ENCODE measurements at regions not wholly inside any gene's neighbourhood (a gene's known extent, or its start where the extent isn't known, plus 50 kb on each side); places are given as distances from the start of the nearest gene placed in this dataset.

DNA sequence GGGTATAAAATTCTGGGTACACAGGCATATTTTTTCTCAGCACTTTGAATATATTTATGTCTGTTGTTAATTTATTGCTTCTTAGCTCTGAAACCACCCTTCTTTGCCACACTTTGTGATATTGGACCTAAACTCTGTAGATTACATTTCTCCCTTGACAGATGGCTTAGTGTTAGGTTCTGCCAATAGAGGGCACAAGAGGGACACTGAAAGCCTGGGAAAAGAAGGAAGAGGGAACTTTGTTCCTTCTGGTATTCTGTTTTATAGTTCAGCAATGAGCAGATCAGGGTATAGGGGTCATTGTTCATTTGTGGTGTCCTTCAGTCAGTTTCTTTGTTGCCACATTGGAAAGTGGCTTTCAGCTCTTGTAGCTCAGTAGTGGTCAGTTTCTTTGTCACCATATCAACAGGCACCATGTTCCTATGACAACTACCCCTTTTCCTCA lies 423.5 kb upstream of the PROX1 start:
- in situ Hi-C loops (cut with MboI; ENCODE audit: low pct_unique_long_range_greater_than_20kb, low sequenced_read_pairs, unreplicated experiment) = no loop called here
- TF ChIP-seq, protein P1, sequence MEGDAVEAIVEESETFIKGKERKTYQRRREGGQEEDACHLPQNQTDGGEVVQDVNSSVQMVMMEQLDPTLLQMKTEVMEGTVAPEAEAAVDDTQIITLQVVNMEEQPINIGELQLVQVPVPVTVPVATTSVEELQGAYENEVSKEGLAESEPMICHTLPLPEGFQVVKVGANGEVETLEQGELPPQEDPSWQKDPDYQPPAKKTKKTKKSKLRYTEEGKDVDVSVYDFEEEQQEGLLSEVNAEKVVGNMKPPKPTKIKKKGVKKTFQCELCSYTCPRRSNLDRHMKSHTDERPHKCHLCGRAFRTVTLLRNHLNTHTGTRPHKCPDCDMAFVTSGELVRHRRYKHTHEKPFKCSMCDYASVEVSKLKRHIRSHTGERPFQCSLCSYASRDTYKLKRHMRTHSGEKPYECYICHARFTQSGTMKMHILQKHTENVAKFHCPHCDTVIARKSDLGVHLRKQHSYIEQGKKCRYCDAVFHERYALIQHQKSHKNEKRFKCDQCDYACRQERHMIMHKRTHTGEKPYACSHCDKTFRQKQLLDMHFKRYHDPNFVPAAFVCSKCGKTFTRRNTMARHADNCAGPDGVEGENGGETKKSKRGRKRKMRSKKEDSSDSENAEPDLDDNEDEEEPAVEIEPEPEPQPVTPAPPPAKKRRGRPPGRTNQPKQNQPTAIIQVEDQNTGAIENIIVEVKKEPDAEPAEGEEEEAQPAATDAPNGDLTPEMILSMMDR (IDR thresholded peaks at IDR 0.05; ENCODE audit: extremely low read depth, insufficient read depth, missing control alignments) = peak; percentile 38
- DNase-seq (ENCODE audit: low spot score) = no peak

DNA sequence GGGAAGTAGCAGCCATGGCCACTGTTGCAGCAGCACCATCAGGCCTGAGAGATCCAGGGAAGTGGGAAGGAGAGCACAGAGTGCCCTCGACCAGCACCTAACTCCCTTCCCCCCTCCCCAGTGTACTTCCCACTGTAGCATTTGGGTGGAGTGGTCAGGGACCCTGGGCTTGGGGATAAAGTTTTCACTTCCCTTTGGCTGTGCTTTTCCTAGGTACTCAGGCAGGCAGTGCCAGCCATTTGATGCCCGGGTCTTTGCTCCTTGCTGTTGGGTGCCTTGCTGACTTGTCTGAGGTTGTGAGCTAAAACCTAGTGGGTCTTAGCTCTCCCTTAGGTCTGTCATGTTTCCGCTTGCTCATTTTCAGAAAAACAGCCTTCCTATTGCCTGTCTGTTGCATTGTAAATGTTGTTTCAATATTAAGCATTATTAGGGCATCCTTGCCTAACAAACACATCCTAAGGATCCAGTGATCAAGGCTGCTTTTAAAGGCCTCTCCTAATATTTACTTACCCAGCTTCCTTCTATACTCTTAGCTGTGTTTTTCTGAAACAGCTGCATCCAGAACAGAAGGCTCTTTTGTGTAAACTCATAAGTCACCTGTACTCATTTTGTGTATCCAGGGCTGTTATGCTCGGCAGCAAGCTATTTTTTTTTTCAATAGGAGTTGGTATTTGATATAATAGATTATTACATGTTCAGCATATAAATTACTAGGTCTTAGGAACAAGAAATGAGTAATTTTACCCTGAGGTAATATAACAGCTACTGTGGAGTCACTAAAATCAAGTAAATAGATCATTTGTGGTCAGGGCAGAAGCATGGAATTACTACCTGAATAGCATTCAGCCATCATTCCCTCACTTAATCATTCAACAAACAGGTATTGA lies 418.6 kb upstream of the PROX1 start:
- TF ChIP-seq, protein P1 (IDR thresholded peaks at IDR 0.05; ENCODE audit: extremely low read depth, insufficient read depth, missing control alignments) = no peak
- in situ Hi-C loops (cut with MboI; ENCODE audit: low pct_unique_long_range_greater_than_20kb, low sequenced_read_pairs, unreplicated experiment) = no loop called here
- DNase-seq (ENCODE audit: low spot score) = no peak

DNA sequence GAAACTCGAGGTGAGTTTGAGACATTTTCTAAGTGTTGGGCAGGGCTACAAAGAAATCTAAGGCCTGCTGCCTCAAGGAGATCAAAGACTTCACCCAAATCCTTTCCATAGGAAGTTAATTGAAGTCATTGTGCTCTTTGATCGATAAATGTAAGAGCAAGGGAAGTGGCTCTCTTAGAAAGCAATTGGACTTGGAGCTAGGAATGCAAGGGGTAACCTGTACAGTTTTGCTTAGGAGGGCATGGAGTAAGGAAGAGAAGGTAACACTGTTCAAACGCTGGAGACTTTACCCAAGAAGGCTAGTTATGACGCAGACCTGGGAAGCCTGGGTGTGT lies 418.0 kb upstream of the PROX1 start:
- in situ Hi-C loops (cut with MboI; ENCODE audit: low pct_unique_long_range_greater_than_20kb, low sequenced_read_pairs, unreplicated experiment) = no loop called here
- no peak for DNase-seq (ENCODE audit: low spot score)
- TF ChIP-seq, protein P1 (IDR thresholded peaks at IDR 0.05; ENCODE audit: extremely low read depth, insufficient read depth, missing control alignments) = no peak

DNA sequence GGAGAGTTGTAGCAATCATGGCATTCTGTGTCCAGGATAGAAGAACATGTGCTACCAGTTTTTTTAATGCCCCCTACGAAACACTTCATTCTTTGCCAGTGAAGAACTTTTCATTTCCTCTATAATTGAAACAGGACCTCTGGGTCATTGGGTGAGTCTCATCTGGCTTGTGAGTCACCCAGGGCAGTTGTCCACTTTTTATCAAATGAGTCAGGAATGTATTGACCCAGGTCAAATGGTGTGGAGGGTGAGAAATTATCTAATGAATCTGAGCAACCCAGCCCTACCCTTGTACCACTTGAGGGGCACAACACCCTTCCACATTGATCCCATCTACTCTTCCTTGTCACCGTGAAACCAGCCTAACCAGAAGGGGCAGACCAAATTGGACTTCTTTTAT lies 417.3 kb upstream of the PROX1 start:
- no peak for DNase-seq (ENCODE audit: low spot score)
- TF ChIP-seq, protein P1 (IDR thresholded peaks at IDR 0.05; ENCODE audit: extremely low read depth, insufficient read depth, missing control alignments) = no peak
- in situ Hi-C loops (cut with MboI; ENCODE audit: low pct_unique_long_range_greater_than_20kb, low sequenced_read_pairs, unreplicated experiment) = no loop called here

DNA sequence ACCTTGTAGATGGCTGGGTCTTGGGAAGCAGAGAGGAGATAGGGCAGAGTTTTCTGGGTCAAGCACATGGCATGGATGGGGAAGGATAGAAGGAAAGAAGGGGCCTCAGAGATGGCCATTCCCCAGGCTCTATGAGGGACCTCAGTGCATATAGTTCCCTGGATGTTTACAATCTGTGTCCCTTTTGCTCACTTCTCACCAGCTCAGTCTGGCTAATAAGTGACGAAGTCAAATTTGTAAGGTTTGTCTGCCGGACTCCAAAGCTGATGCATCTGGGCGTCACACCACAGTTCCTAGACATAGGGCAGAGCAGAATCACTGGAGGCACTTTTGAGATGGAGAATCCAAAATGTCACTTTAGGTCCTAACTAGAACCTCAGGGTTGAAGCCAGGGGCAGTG lies 416.4 kb upstream of the PROX1 start:
- TF ChIP-seq, protein P1 (IDR thresholded peaks at IDR 0.05; ENCODE audit: extremely low read depth, insufficient read depth, missing control alignments) = no peak
- DNase-seq (ENCODE audit: low spot score) = no peak
- in situ Hi-C loops (cut with MboI; ENCODE audit: low pct_unique_long_range_greater_than_20kb, low sequenced_read_pairs, unreplicated experiment) = no loop called here

DNA sequence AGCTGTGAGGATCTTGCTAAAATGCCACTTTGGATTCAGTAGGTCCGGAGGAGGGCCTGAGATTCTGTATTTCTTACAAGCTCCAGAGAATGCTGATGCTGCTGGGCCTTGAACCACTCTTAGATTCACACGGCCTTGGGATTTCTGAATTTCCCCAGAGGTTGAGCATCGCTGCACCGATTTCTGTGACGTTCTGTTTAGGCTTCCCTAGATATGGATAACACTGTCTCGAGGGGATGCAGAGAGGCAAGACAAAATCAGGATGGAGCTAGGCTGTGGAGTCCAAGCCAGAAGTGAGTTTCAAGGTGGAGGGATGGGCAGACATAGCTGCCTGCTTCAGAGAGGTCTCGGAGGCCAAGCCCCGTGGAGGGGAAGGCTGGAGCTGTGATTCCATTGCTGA lies 415.9 kb upstream of the PROX1 start:
- in situ Hi-C loops (cut with MboI; ENCODE audit: low pct_unique_long_range_greater_than_20kb, low sequenced_read_pairs, unreplicated experiment) = no loop called here
- TF ChIP-seq, protein P1 (IDR thresholded peaks at IDR 0.05; ENCODE audit: extremely low read depth, insufficient read depth, missing control alignments) = no peak
- DNase-seq (ENCODE audit: low spot score) = no peak
